ENCODE measurements at regions not wholly inside any gene's neighbourhood (a gene's known extent, or its start where the extent isn't known, plus 50 kb on each side); places are given as distances from the start of the nearest gene placed in this dataset.

DNA sequence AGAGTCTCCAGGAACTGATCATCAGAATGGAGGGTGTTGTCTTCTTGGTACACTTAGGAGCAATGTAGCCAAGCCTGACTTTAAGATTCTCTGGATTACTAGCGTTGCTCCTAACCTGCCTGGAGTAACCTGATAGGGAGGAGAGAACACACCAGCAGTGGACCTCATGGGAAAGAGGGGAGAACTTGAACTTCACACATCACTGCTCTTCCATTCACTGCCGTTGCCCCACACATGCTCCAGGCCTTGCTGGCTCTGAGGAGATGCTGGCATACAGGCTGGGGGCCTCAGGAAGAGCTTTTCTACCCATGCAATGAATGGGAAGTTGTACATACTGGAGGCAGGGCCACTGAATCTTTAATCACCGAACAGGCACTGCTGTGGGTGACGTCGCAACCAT, 60.3 kb upstream of the ADAMTS16 start:
- no peak for ATAC-seq (replicated peaks in 6 of 8)
- 0 to 100% (median 92%) methylated on average over 1 to 4 of the region's 5 CpGs; no CpG with 5 or more reads in 3 of the 10 experiments for WGBS, 10 experiments
- no peak overlapping the region for H3K27ac ChIP-seq
- in situ Hi-C loops (cut with MboI; ENCODE audit: low pct_unique_long_range_greater_than_20kb in 2 of 9, low sequenced_read_pairs in 9 of 9, unreplicated experiment in 9 of 9) = no loop called here
- no peak overlapping the region for H3K4me3 ChIP-seq
- H3K4me1 ChIP-seq (replicated peaks in 1 of 2) = peaks cover 0 to 3% of the 10 kb centered on the region in 2 donors

DNA sequence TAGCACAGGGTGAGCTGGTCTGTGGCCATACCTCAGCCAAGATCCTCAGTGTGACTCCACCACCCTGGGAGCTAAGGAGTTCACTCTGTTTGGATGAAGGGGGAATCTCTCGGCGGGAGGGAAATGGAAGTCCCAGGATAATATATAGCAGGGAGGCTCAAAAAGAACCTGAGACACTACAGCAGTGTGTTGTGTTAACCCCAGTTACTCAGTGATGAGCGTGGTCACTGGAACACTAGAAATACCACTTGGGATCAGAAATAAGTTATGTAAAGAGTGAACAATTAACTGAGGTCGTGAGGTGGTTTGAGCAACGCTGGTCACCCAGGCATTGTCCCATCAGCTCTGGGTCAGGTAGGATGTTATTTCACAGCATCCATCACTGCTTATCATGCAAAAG, 59.3 kb upstream of the ADAMTS16 start:
- in situ Hi-C loops (cut with MboI; ENCODE audit: low pct_unique_long_range_greater_than_20kb in 2 of 9, low sequenced_read_pairs in 9 of 9, unreplicated experiment in 9 of 9) = no loop called here
- no peak overlapping the region for H3K27ac ChIP-seq

DNA sequence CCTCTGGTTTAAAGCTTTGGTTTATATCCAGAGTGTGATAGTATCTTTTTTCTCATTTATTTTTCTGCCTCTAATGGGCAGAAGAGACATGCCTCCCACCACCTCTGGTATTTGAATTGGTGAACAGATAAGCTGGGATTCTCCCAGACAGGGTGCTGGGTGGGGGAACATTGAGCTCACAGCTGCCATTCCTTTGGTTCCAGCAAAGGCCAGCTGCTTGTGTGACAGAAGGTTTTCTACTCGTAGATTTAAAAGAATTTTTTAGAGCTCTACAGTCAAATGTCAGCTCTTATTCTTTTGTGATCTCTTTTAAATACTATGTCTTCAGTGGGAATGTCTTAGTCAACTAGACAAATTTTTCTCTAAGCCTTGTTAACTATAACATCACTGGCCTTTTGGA, 54.7 kb upstream of the ADAMTS16 start:
- WGBS, 10 experiments = 22 to 88% (median 55%) methylated on average over 1 of the region's 1 CpG; no CpG with 5 or more reads in 2 of the 10 experiments
- Histone ChIP-seq H3K4me1 (replicated peaks in 1 of 2) (no peaks in the 10 kb centered on the region), H3K4me3 (no peak overlapping the region), H3K27ac (no peak overlapping the region)
- in situ Hi-C loops (cut with MboI; ENCODE audit: low pct_unique_long_range_greater_than_20kb in 2 of 9, low sequenced_read_pairs in 9 of 9, unreplicated experiment in 9 of 9) = no loop called here
- no peak for ATAC-seq (replicated peaks in 6 of 8)

More for the DNA sequence above, 59.3 kb upstream of the ADAMTS16 start:
- H3K4me1 ChIP-seq (replicated peaks in 1 of 2) = peaks cover 0 to 3% of the 10 kb centered on the region in 2 donors
- WGBS, 10 experiments = 7 to 100% (median 83%) methylated on average over 1 to 4 of the region's 5 CpGs; no CpG with 5 or more reads in 1 of the 10 experiments
- no peak overlapping the region for H3K4me3 ChIP-seq
- no peak for ATAC-seq (replicated peaks in 6 of 8)

DNA sequence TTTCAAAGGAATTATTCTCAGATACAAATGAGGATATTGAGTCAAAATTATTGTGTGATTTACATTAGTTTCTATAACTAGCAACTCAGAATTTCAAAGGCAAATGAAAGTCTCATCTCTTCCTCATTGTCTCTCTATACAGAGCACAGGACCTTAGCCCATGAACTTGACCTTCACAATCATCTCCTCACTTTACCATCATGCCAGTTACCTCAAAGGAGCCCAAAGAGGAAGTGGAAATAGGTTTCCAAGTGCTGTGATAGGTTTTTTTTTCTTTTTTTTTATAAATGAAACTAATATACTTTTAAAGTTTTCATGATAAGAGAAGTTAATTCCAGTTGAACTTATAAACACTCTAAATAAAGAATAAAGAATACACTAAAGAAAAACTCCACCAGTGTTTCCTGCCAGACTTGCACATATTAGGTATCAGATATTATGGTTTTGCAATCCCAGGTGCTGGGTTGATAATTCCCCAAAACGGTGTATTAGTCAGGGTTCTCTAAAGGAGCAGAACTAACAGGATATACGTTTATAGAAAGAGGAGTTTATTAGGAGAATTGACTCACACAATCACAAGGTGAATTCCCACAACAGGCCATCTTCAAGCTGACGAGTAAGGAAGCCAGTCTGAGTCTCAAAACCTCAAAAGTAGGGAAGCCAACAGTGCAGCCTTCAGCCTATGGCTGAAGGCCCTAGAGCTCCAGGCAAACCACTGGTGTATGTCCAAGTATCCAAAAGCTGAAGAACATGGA, 50.1 kb upstream of the ADAMTS16 start:
- H3K4me1 ChIP-seq (replicated peaks in 1 of 2) = no peaks in the 10 kb centered on the region
- ATAC-seq (replicated peaks in 6 of 8) = no peak
- no peak overlapping the region for H3K27ac ChIP-seq
- H3K4me3 ChIP-seq = no peak overlapping the region
- WGBS, 10 experiments = 17 to 92% (median 68%) methylated on average over 1 to 3 of the region's 3 CpGs; no CpG with 5 or more reads in 4 of the 10 experiments
- in situ Hi-C loops (cut with MboI; ENCODE audit: low pct_unique_long_range_greater_than_20kb in 2 of 9, low sequenced_read_pairs in 9 of 9, unreplicated experiment in 9 of 9) = no loop called here

All from motor neuron (in vitro differentiated cells).